ENCODE measurements at regions not wholly inside any gene's neighbourhood (a gene's known extent, or its start where the extent isn't known, plus 50 kb on each side); places are given as distances from the start of the nearest gene placed in this dataset.

DNA sequence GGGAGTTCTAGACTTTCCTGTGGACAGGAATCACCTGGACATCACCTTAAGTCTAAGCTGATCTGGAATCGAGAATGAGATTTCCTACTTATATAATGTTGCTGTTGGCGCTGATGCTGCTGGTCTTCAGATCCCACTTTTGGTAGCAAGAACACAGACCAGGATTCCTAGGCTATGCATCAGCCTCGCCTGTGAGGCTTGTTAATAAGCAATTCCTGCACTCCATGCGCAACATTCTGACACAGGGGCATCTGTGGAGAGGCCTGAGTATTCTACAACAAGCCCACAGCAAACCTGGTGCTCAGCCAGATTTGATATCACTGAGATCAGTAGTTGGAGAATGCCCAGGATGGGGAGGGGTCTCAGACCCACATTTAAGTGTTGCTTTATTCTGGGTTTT, 52.0 kb upstream of the TRIM26 start (continued):
- no peak for TF ChIP-seq MLX (CRISPR knock-in tag; IDR thresholded peaks at IDR 0.05)
- TF ChIP-seq ETV6 (CRISPR knock-in tag; IDR thresholded peaks at IDR 0.05): no peak
- no peak for TF ChIP-seq ZNF263 (CRISPR knock-in tag; IDR thresholded peaks at IDR 0.05; ENCODE audit: low read depth)
- TF ChIP-seq KAT7 (CRISPR knock-in tag; IDR thresholded peaks at IDR 0.05; ENCODE audit: borderline replicate concordance): no peak
- TF ChIP-seq TEAD4 (CRISPR knock-in tag; IDR thresholded peaks at IDR 0.05): no peak
- TF ChIP-seq SMAD3 (CRISPR knock-in tag; IDR thresholded peaks at IDR 0.05; ENCODE audit: borderline replicate concordance): no peak
- TF ChIP-seq, protein P1, sequence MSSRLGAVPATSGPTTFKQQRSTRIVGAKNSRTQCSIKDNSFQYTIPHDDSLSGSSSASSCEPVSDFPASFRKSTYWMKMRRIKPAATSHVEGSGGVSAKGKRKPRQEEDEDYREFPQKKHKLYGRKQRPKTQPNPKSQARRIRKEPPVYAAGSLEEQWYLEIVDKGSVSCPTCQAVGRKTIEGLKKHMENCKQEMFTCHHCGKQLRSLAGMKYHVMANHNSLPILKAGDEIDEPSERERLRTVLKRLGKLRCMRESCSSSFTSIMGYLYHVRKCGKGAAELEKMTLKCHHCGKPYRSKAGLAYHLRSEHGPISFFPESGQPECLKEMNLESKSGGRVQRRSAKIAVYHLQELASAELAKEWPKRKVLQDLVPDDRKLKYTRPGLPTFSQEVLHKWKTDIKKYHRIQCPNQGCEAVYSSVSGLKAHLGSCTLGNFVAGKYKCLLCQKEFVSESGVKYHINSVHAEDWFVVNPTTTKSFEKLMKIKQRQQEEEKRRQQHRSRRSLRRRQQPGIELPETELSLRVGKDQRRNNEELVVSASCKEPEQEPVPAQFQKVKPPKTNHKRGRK (CRISPR knock-in tag; IDR thresholded peaks at IDR 0.05; ENCODE audit: borderline replicate concordance): no peak
- no peak for TF ChIP-seq ESRRA (CRISPR knock-in tag; IDR thresholded peaks at IDR 0.05; ENCODE audit: borderline replicate concordance)
- TF ChIP-seq NFE2L1 (CRISPR knock-in tag; IDR thresholded peaks at IDR 0.05): no peak
- no peak for TF ChIP-seq SMAD4 (CRISPR knock-in tag; IDR thresholded peaks at IDR 0.05)
- no peak for TF ChIP-seq NFYB (CRISPR knock-in tag; conservative IDR thresholded peaks at IDR 0.05; ENCODE audit: low read depth)
- TF ChIP-seq TP53 (CRISPR knock-in tag; IDR thresholded peaks at IDR 0.05): no peak

DNA sequence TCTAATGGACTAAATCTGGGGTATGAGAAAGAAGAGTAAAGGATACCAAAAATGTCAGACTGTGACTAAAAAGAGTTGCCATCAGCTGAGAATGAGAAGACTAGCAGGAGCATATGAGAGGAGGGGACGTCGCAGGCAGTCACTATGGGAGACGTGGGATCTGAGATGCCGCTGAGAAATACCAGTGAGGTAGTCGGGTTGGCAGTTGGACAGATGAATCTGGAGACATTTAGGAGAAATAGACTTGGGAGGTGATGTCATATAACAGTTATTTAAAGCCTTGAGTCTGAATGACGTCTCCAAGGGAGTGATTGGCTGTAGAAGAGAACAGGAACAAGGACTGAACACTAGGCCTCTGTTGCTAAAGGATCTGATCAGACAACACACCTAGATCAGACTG, 51.5 kb upstream of the TRIM26 start:
- CTCF ChIA-PET: no interaction called here
- no peak overlapping the region for H3K27ac Mint-ChIP-seq
- H3K4me1 Mint-ChIP-seq: peaks cover 2% of the 10 kb centered on the region; the same call in 1 of the 2 replicates
- peaks cover 8% of the 10 kb centered on the region for H3K9me3 Mint-ChIP-seq
- peaks cover 25% of the 10 kb centered on the region for H3K27me3 Mint-ChIP-seq (ENCODE audit: low read depth)
- DNase-seq (ENCODE audit: low spot score): no peak
- no peak for ATAC-seq
- H3K36me3 Mint-ChIP-seq: peaks cover 41% of the 10 kb centered on the region
- no peak for TF ChIP-seq CDX4 (CRISPR knock-in tag; IDR thresholded peaks at IDR 0.05; ENCODE audit: borderline replicate concordance)
- TF ChIP-seq, protein P2, sequence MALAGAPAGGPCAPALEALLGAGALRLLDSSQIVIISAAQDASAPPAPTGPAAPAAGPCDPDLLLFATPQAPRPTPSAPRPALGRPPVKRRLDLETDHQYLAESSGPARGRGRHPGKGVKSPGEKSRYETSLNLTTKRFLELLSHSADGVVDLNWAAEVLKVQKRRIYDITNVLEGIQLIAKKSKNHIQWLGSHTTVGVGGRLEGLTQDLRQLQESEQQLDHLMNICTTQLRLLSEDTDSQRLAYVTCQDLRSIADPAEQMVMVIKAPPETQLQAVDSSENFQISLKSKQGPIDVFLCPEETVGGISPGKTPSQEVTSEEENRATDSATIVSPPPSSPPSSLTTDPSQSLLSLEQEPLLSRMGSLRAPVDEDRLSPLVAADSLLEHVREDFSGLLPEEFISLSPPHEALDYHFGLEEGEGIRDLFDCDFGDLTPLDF (CRISPR knock-in tag; IDR thresholded peaks at IDR 0.05): no peak
- no peak for TF ChIP-seq PRRX2 (CRISPR knock-in tag; IDR thresholded peaks at IDR 0.05)
- TF ChIP-seq JAZF1 (CRISPR knock-in tag; IDR thresholded peaks at IDR 0.05): no peak
- no peak for TF ChIP-seq ZNF281 (CRISPR knock-in tag; IDR thresholded peaks at IDR 0.05)
- TF ChIP-seq FOXP4 (CRISPR knock-in tag; IDR thresholded peaks at IDR 0.05): no peak
- no peak for TF ChIP-seq GRHL2 (CRISPR knock-in tag; IDR thresholded peaks at IDR 0.05; ENCODE audit: insufficient replicate concordance, severe bottlenecking)
- TF ChIP-seq SMAD4 (CRISPR knock-in tag; IDR thresholded peaks at IDR 0.05): no peak
- TF ChIP-seq HMGXB4 (CRISPR knock-in tag; IDR thresholded peaks at IDR 0.05): no peak
- POLR2A ChIA-PET: no interaction called here
- H3K4me3 Mint-ChIP-seq: no peak overlapping the region

Data from WTC11 (cell line).